ENCODE measurements at regions not wholly inside any gene's neighbourhood (a gene's known extent, or its start where the extent isn't known, plus 50 kb on each side); places are given as distances from the start of the nearest gene placed in this dataset.

DNA sequence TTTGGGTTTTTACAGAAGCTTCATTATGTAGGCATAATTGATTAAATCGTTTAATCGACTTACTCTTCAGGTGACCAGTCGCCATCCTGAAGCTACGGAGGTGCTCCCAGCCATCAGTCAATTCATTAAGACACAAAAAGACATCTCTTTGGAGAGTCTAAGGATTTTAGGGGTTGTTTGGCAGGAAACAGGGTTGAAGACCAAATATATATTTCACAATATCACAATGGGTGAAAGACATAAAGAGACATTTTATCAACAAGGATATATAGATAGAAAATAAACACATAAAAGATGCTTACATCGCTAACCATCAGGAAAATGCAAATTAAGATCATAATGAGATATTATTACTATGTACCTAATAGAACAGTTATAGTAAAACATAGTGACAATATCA is 104.0 kb upstream of the SIRPG start:
- no peak for FAIRE-seq

DNA sequence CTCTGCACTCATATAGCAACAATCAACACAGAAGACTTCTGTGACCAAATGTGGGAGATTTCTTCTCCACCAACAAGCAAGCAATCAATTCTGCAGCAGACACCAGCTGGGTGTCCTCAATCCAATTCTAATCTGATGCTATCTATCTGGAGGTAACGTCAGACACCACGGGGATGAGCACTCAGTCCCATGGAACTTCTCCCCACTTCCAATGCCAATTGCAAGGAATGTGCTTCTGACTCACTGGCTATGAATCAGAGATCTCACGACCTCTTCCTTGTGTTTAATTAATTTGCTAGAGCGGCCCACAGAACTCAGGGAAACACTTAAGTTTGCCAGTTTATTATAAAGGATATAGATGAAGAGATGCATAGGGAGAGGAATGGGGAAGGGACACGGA is 103.5 kb upstream of the SIRPG start:
- H3K9ac ChIP-seq (ENCODE audit: control insufficient read depth, extremely low read depth, insufficient read depth, low read length) = no peak overlapping the region
- no peak overlapping the region for H2AFZ ChIP-seq (ENCODE audit: control insufficient read depth, low read length)
- peaks cover 14% of the 10 kb centered on the region for H3K4me1 ChIP-seq (ENCODE audit: control insufficient read depth, extremely low read depth, insufficient read depth, low read length)
- H3K4me2 ChIP-seq (ENCODE audit: control insufficient read depth, extremely low read depth, insufficient read depth, low read depth, low read length) = peak overlapping the region; percentile 17
- H3K27ac ChIP-seq (ENCODE audit: control insufficient read depth, insufficient read depth, low read length) = peak overlapping the region; percentile 16
- no peaks in the 10 kb centered on the region for H3K36me3 ChIP-seq (ENCODE audit: control insufficient read depth in 2 of 2, extremely low read depth in 1 of 2, insufficient read depth in 2 of 2, low read length in 2 of 2)
- H3K9me1 ChIP-seq (ENCODE audit: control insufficient read depth, extremely low read depth, insufficient read depth, low read length) = no peaks in the 10 kb centered on the region
- no peak for TF ChIP-seq EZH2 (IDR thresholded peaks at IDR 0.05; ENCODE audit: low read length)
- TF ChIP-seq, protein P1, sequence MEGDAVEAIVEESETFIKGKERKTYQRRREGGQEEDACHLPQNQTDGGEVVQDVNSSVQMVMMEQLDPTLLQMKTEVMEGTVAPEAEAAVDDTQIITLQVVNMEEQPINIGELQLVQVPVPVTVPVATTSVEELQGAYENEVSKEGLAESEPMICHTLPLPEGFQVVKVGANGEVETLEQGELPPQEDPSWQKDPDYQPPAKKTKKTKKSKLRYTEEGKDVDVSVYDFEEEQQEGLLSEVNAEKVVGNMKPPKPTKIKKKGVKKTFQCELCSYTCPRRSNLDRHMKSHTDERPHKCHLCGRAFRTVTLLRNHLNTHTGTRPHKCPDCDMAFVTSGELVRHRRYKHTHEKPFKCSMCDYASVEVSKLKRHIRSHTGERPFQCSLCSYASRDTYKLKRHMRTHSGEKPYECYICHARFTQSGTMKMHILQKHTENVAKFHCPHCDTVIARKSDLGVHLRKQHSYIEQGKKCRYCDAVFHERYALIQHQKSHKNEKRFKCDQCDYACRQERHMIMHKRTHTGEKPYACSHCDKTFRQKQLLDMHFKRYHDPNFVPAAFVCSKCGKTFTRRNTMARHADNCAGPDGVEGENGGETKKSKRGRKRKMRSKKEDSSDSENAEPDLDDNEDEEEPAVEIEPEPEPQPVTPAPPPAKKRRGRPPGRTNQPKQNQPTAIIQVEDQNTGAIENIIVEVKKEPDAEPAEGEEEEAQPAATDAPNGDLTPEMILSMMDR (optimal IDR thresholded peaks at IDR 0.05 in 1 of 3, IDR thresholded peaks at IDR 0.05 in 1 of 3, conservative IDR thresholded peaks at IDR 0.05 in 1 of 3; ENCODE audit: extremely low read depth in 1 of 3, insufficient read depth in 2 of 3, low read length in 3 of 3) = no peak
- H3K27me3 ChIP-seq (ENCODE audit: control insufficient read depth, extremely low read depth, insufficient read depth, low read length) = no peaks in the 10 kb centered on the region
- dilution Hi-C loops (cut with MboI; ENCODE audit: extremely low pct_ligation_motif_present, low sequenced_read_pairs) = no loop called here
- no peaks in the 10 kb centered on the region for H4K20me1 ChIP-seq (ENCODE audit: control insufficient read depth, extremely low read depth, insufficient read depth, low read length)
- no peak overlapping the region for H3K4me3 ChIP-seq (ENCODE audit: control insufficient read depth in 2 of 3, extremely low read depth in 1 of 3, insufficient read depth in 2 of 3, low read depth in 1 of 3, low read length in 3 of 3)
- DNase-seq (ENCODE audit: low read depth, low spot score) = peak; percentile 58
- peak; percentile 97 for FAIRE-seq
- H3K79me2 ChIP-seq (ENCODE audit: control insufficient read depth, insufficient read depth, low read length) = no peaks in the 10 kb centered on the region
- H3K9me3 ChIP-seq (ENCODE audit: control insufficient read depth, low read depth, low read length) = no peaks in the 10 kb centered on the region

More for the DNA sequence above, 104.0 kb upstream of the SIRPG start:
- H3K4me1 ChIP-seq (ENCODE audit: control insufficient read depth, extremely low read depth, insufficient read depth, low read length) = peaks cover 14% of the 10 kb centered on the region
- H3K79me2 ChIP-seq (ENCODE audit: control insufficient read depth, insufficient read depth, low read length) = no peaks in the 10 kb centered on the region
- H3K9ac ChIP-seq (ENCODE audit: control insufficient read depth, extremely low read depth, insufficient read depth, low read length) = no peak overlapping the region
- no peaks in the 10 kb centered on the region for H3K9me3 ChIP-seq (ENCODE audit: control insufficient read depth, low read depth, low read length)
- no peaks in the 10 kb centered on the region for H3K9me1 ChIP-seq (ENCODE audit: control insufficient read depth, extremely low read depth, insufficient read depth, low read length)
- no peak for DNase-seq (ENCODE audit: low read depth, low spot score)
- H3K4me2 ChIP-seq (ENCODE audit: control insufficient read depth, extremely low read depth, insufficient read depth, low read depth, low read length) = no peak overlapping the region
- H2AFZ ChIP-seq (ENCODE audit: control insufficient read depth, low read length) = no peak overlapping the region
- no peaks in the 10 kb centered on the region for H3K27me3 ChIP-seq (ENCODE audit: control insufficient read depth, extremely low read depth, insufficient read depth, low read length)
- no peak for TF ChIP-seq EZH2 (IDR thresholded peaks at IDR 0.05; ENCODE audit: low read length)
- TF ChIP-seq, protein P1 (optimal IDR thresholded peaks at IDR 0.05 in 1 of 3, IDR thresholded peaks at IDR 0.05 in 1 of 3, conservative IDR thresholded peaks at IDR 0.05 in 1 of 3; ENCODE audit: extremely low read depth in 1 of 3, insufficient read depth in 2 of 3, low read length in 3 of 3) = no peak
- H4K20me1 ChIP-seq (ENCODE audit: control insufficient read depth, extremely low read depth, insufficient read depth, low read length) = no peaks in the 10 kb centered on the region
- no peaks in the 10 kb centered on the region for H3K36me3 ChIP-seq (ENCODE audit: control insufficient read depth in 2 of 2, extremely low read depth in 1 of 2, insufficient read depth in 2 of 2, low read length in 2 of 2)
- H3K4me3 ChIP-seq (ENCODE audit: control insufficient read depth in 2 of 3, extremely low read depth in 1 of 3, insufficient read depth in 2 of 3, low read depth in 1 of 3, low read length in 3 of 3) = no peak overlapping the region
- H3K27ac ChIP-seq (ENCODE audit: control insufficient read depth, insufficient read depth, low read length) = peak overlapping the region; percentile 16
- dilution Hi-C loops (cut with MboI; ENCODE audit: extremely low pct_ligation_motif_present, low sequenced_read_pairs) = no loop called here
